A204.1 (cell line): ENCODE measurements at regions not wholly inside any gene's neighbourhood (a gene's known extent, or its start where the extent isn't known, plus 50 kb on each side); places are given as distances from the start of the nearest gene placed in this dataset.
"Not testable (repeated sequence)": the region's sequence is repeated elsewhere in the genome, so short reads cannot be mapped to it uniquely, and the experiment has no call there.

Source experiments
- FAIRE-seq: peaks from 2 replicates; lab custom pipeline; 2012; peaks lifted over from hg19 to GRCh38; lab: Jason Lieb, UNC

DNA sequence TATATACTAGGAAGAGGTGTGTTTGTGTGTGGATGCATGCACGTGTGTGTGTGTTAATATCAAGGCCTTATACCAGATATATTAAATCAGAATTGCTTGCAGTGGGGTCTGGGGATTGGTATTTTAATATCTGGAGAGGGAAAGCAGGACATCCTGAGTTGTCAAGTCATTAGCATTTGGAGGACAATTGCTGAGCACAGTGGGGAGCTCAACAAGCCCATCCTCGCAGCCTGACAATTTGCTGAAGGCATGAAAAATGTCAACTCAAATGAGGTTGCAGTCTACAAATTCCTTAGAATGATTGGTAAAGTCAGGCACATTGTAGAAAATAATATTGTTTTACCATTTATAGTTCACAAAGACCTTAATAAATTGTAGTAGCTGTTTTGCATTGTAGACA lies 627.4 kb downstream of the LRRC70 start:
- FAIRE-seq, result no peak

DNA sequence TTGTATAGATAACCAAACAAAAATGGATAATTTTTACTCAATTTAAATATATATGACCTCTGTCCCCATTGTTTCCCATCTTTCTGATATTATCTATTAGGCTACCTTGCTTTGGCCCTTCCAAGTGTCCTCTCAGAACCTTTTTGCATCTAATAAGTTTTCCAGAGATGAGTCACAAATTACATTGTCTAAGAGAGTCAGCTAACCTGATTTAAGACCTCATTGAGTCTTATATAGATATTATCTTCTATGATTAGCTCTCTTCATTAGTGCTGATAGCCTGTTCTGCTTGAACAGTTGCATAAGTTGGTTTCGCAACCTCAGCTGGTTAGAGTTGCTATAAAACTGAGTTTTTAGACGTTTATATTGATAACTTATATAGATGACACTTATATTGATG lies 623.1 kb downstream of the LRRC70 start:
- no peak for FAIRE-seq

DNA sequence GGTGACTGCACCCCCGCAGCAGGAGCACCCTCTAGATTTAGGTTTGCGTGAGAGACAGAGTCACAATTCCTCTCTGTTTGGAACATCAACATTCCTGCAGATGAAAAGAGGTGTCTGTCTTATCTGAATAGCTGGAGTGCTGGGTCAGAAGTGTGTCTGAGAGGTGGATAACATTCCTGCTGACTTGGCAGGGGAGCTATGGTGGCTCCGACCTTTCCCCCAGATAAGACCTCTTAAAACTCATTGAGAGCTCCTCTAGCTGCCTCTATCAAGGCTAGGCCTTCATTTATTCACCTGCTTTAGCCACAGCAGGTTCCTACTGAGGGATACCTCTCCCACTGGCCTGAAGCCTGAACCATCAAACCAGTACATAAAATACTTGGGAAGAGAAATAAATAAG lies 615.5 kb downstream of the LRRC70 start:
- FAIRE-seq, result no peak

DNA sequence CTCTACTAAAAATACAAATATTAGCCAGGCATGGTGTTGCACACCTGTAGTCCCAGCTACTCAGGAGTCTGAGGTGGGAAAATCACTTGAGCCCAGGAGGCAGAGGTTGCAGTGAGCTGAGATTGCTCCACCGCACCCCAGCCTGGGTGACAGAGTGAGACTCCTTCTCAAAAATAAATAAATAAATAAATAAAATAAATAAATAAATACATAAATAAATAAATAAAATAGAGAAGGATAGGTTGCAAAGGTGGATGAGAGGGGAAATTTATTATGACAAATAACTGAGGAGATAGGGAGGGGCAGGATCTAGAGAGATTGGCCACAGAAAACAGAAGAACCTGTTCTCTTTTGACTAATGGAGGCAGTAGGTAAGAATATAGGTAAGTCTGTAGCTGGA lies 601.6 kb downstream of the LRRC70 start:
- FAIRE-seq, result not testable (repeated sequence)

DNA sequence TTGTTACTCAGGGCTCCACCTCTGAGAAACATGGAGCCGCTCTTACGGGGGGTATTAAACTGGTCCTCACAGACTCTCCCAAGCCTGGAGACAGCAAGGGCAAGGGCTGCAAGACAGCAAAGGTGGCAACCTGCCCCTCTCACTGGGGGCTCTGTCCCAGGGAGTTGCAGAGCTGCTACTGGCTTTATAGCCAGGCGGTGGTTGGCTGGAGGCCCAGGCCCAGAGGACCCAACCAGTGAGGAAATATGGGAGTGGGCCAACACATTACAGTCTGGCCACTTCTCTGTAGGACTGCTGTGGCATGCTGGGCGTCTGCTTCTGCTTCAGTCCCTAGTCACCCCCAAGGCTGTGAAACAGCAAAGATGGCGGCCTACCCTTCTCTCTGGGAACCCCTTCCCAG lies 597.2 kb downstream of the LRRC70 start:
- no peak for FAIRE-seq

DNA sequence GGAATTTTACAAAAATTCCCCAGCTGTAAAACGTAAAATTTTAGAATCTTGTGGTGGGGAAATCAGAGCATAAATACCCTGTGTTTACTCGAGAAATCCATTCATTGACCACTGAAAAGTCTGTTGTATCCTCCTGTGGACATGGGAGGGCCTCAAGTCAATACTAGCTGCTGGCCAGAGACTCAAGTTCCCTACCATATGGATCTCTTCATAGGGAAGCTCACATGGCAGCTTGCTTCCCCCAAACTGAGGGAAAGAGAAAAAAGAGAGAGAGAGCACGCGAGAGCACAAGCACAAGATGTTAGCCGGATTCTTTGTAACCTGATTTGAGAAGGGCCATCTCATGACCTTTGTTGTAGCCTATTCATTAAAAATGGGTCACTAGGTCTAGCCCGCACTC lies 591.9 kb downstream of the LRRC70 start:
- FAIRE-seq, result no peak

DNA sequence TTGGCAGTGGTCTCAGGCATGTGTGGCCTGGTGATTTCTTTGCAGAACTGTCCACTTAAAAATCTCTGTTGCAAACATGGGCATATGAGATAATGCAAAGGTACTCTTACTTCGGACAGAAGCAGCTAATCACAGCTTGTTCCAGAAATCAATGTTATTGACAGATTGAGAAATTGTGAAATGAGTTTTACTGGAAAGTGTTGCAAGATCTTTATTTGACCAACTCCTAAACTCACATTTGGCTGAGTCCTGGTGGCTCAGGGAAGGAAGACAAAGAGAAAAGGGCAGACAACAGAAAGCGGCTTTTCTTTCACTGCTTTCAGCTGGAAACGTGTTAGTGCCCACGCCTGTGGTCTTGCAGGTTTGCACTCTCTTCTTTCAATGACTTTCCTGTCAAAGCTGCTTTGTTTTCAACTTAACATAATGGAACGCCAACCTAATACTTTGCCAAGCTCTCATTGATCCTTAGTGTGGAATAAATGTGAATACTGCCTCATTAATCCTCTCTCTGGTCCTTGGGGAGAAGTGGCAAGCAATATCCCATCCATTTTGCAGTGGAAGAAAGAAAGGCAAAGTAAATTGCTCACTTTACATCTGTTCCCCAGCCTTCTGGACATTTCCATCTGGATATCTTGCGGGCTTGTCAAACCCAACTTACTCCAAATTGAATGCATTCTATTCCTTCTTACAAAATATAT lies 586.4 kb downstream of the LRRC70 start:
- no peak for FAIRE-seq

DNA sequence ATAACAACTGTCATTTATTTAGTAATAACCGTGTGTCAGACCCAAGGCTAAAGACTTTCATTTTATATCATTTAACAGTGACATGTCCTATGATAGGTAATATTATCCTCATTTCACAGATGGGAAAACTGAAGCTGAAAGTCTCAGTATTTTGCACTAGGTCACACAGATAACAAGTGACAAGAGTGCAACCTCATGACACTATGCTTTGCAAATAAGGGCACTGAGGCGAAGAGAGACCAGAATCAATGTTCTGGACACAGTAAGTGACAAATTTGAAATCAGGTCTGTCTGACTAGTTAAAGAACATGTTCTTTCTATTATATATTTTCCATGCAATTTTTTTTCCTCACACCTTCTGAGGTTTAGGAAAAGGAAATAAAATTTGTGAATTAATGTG lies 585.7 kb downstream of the LRRC70 start:
- no peak for FAIRE-seq

DNA sequence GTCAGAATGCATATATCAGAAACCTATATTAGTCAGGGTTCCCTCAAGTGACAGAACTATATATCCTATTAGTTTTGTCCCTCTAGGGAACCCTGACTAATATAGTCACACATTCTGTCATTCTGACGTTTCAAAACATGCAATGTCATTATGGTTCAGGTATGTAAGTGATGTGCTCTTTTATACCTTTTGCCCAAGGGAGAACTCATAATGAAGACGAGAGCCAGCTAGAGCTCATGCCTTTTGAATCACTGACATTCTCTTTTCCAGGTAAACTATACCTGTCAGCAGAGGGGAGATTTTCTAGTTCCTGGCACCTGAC lies 576.7 kb downstream of the LRRC70 start:
- no peak for FAIRE-seq

DNA sequence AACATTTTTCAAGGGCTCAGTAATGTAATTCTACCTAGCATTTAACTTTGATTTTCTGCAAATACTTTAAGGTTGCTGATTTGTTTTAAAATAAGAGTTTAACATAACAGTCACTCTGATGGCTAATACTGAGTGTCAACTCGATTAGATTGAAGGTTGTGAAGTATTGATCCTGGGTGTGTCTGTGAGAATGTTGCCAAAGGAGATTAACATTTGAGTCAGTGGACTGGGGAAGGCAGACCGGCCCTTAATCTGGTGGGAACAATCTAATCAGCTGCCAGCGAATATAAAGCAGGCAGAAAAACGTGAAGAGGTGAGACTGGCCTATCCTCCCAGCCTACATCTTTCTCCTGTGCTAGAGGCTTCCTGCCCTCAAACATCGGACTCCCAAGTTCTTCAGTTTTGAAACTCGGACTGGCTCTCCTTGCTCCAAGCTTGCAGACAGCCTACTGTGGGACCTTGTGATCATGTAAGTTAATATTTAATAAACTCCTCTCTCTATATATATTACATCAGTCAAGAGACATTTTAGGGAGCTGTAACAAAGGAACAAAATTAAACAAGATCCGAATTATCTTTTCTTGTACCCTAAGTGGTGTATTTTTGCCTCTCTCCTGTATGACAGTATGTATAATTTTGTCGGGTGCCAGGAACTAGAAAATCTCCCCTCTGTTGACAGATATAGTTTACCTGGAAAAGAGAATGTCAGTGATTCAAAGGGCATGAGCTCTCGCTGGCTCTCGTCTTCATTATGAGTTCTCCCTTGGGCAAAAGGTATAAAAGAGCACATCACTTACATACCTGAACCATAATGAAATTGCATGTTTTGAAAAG lies 576.1 kb downstream of the LRRC70 start:
- no peak for FAIRE-seq

DNA sequence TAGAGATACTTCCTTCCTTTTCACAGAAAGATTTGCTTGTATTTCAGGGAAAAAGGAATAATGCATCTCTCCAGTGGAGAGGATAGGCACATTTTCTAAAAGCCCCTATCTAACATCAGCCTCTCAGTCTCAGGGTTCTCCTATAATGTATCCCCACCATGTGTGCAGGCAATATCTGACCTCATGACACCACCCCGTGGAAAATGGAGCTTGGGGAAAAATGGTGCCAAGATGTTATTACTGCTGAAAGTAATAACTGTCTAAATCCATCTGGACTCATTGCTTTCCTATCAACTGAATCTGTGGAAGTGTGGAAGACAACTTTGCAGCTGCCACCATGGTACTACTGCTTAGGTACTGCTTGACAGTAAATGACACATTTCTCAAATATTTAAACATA lies 574.3 kb downstream of the LRRC70 start:
- FAIRE-seq, result no peak

DNA sequence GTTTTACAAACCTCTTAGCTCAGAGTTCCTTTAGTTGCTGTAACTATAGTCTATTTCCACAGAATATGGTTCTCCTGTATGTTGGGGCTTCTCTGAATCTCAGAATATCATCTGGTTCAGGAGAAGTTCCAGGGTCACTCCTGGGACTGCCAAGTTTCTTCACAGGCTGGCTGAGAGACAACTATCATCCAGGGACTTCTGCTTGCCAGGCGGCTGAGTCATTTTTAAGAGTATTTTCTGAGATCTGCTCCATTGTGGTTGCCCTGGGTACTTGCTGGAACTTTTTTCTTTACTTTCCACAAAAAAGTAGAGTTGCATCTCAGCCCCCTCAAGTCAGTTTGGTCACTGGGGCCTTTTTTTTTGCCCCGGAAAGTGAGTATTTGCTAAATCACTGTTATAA lies 566.5 kb downstream of the LRRC70 start:
- no peak for FAIRE-seq

DNA sequence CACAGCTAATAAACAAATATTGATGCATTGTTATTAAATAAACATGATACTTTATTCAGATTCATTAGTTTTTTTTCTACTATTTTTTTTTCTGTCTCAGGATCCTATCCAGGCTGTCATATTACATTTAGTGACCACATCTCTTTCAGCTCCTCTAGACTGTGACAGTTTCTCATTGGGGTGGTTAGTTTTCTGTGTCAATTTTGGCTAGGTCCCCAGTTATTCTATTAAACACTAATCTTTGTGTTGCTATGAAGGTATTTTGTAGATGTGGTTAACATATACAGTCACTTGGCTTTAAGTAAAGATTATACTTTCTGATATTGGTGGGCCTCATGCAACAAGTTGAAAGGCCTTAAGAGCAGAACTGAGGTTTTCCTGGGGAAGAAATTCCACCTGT lies 563.0 kb downstream of the LRRC70 start:
- FAIRE-seq, result no peak

DNA sequence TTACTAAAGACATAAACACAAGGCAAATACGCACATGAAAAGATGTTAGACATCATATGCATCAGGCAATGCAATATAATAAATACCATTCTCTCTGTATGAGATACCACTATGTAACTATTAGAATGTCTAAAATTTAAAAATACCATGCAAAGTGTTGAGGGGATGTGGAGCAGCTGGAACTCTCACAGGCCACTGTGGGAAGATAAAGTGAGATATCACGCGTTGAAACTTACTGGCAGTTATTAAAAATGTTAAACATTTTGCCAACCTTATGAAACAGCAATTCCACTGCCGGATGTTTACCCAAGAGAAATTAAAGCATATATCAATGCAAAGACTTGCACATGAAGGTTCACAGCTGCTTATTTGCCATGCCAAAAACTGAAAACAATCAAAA lies 556.7 kb downstream of the LRRC70 start:
- FAIRE-seq, result no peak

DNA sequence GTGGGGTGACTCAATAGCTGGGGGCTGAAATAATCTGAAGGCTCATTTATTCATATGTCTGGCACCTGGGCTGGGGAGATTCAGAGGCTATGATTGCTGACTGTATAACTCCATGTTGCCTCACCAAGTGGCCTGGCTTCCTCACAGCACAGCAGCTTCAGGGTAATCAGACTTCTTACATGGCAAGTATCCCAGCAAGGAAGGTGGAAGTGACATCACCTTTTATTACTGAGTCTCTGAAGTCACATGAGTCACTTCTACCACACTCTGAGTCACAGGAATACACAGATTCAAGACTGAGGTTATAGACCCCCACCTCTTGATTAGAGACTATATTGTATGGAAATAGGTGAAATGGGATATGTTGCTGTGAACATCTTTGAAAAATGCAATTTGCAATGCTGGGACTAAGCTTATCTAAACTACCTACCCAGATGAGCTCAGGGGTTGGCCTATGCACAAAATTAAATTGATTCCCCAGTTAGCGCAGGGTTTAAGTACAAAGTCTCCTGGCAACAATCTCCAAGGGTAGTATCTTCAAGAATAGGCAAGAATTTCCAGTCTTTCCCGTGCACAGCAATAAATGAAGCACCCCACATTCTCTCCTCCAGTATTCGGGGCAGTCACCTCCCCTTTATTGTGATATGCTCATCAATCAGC lies 553.1 kb downstream of the LRRC70 start:
- FAIRE-seq, result no peak

DNA sequence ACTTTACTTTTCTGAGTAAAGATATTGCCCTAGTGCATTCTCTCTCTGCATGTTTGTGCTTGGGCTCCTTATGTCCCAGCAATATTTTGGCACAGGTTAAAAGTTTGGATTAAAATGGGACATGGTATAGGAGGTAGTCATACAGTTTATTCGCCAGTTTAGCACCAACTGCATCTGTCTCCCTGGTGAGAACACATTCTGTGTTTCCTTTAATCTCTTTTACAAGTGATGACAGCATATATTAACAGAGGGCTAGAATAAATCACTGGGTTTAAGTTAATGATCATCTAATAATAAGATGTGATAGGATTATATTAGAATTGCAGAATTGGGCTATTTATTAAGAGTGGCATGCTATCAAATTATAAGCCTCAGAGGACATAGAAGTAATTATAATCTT lies 550.1 kb downstream of the LRRC70 start:
- FAIRE-seq, result no peak

DNA sequence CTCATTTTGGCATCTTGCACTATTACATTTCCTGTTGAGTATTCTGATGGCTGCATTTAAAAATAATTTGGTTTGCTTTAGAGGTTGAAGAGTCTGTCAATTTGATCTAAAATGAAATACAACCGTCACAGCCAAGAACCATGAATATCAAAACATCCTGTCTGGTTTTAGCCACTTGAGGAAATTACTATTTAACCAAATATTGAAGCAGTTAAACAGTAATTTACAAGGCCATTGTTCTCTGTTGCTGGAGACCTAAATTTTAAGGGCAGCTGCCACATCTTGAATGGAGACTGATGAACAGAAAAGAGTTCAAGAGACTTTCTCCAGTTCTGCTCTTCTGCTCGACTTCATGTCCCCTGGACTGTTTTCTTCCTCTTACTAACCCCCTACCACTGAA lies 549.4 kb downstream of the LRRC70 start:
- FAIRE-seq, result no peak

DNA sequence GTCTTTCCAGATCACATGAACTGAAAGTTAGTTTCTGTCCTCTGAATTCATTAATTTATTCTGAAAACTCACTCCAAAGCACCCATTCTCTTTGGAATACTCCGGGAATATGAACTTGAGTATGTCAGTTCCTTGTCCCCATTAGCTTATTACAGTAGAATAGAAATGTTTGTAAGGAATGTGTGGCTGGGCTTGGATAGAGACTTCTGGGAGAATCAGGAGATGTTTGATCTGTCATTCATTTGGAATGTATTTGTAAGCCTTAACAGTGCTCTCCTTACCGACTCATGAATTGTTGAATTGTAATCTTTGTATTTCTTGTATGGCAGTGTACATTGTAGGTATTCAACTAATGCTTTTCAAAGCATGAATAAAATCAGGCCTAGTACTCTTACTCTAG lies 548.4 kb downstream of the LRRC70 start:
- FAIRE-seq, result no peak

DNA sequence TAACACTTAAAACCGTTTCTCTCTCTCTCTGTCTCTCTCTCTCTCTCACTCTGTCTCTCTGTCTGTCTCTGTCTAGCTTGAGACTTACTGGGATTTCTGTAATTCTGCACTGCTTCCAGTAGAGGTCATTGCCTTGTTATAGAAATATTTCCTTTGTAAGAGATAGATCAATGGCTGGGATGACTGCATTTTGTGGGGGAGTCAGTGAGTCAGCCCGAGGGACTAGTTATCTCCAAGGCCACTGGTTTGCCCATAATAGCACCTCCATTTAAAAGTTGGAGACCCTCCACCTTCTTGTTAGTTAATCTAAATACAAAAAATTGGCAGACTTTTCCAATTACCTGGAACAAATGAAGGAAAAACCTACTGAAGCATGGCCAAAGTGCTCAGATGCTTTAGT lies 547.2 kb downstream of the LRRC70 start:
- FAIRE-seq, result no peak

DNA sequence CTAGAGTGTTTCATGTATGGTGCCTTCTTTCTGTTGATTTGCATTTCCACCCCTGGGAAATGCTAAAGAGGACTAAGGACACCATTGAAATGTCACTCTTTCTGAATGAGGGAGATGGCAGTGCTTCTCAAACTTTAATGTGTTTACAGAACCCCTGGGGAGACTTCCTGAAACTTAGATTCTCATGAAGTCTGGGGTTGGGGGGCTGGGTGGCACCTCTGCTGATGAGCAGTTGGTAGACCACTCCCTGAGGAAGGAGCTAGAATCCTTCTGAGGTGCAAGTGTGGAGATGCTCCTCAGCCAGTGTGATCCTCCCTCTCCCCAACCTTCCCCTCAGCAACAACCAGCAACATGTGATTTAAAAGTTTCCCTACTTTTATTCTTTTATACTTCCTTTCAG lies 546.8 kb downstream of the LRRC70 start:
- FAIRE-seq, result no peak

DNA sequence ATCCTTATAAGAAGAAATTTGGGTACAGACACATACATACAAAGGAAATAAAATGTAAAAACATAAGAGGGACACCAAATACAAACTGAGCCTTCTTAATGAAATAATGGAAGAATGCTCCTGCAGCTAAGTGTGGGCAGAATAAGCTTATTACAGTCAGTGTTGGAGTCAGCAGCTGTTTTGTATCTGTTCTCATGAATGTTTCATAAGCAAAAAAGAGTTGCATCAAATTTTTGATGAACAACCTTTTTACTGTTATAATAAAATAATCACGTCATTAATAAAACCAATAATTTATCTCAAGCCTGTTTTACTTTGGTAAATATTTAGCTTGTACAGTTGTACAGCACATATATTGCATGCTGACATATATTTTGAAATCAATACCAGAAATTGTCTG lies 545.6 kb downstream of the LRRC70 start:
- FAIRE-seq, result no peak

DNA sequence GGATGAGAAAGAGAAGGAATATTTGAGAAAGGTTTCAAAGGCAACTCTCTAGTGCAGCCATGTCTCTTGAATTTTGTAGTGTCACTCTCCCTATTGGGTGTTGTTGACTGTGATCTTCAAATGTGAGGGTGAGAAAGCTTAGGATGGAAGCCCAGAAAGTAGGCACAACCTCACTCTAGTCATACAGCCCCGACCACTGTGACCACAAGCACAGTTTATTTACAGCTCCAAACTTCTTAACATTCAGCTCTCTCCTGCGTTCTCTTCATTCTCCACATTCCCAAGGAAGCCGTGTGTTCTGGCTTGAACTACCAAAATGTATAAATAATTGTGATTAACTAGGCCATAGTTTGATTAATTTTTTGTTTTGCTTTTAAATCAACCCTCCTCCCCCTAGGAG lies 542.9 kb downstream of the LRRC70 start:
- no peak for FAIRE-seq

DNA sequence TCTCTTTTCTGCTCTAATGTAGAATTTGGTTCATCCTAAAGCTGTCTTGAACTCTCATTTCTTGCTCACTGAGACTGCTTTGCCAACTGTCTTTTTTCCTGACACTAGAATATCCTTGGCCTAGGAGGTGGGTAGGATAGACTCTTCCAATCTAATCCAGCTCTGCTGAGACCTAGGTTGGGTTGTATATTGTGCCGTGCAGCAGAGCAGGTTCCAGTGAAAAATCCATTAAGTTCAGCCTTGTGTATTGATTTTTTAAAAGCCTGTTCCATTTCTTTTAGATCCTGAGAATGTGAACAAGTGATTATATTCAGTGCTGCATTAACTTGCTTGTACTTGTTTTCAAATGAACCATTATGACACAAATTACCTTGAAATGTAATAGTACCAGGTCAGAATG lies 539.6 kb downstream of the LRRC70 start:
- no peak for FAIRE-seq

DNA sequence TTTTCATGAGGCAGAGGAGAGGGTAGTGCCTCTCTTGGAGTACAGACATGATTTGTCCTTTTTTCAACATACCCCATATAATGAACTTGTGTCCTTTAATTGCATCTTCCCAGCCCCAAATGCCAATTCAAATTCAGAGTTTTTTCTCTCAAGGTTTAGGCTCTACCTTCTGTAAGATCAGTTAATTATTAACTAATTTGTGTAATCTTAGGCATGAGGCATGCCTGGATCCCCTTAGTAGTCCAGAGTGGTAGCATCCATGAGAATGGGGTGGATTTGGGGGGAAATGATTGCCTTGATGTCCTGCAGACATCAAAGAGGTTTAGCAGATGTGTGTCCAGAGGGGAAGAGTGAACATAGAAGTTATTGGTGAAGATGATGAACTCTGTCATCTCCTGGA lies 533.3 kb downstream of the LRRC70 start:
- no peak for FAIRE-seq
